Nephron (organoid): ENCODE measurements at regions not wholly inside any gene's neighbourhood (a gene's known extent, or its start where the extent isn't known, plus 50 kb on each side); places are given as distances from the start of the nearest gene placed in this dataset.

ENCODE experiments used
- H3K27ac Mint-ChIP-seq, 3 experiments: 2 replicates each; pipeline ENCODE4 v1.8.0; 2020; ENCODE audit warnings: mixed read lengths in 3 of 3, mild to moderate bottlenecking in 2 of 3, moderate library complexity in 1 of 3
- H3K27me3 Mint-ChIP-seq: 2 replicates; pipeline ENCODE4 v1.8.0; 2021; ENCODE audit warnings: low read depth, mild to moderate bottlenecking, moderate library complexity, mixed read lengths
- H3K36me3 Mint-ChIP-seq: 2 replicates; pipeline ENCODE4 v1.8.0; 2020; ENCODE audit warnings: low read depth, mixed read lengths
- H3K4me1 Mint-ChIP-seq: 2 replicates; pipeline ENCODE4 v1.8.0; 2020; ENCODE audit warnings: mixed read lengths
- H3K4me3 Mint-ChIP-seq, 3 experiments: 2 replicates each; pipeline ENCODE4 v1.8.0; 2020; ENCODE audit warnings: mild to moderate bottlenecking in 3 of 3, mixed read lengths in 3 of 3, moderate library complexity in 2 of 3
- H3K9me3 Mint-ChIP-seq: 2 replicates; pipeline ENCODE4 v1.8.0; 2020; ENCODE audit warnings: mixed read lengths
- TF ChIP-seq, protein P1 (sequence below), 3 experiments: fragments of 200-600 bp; sonication (generic); IDR thresholded peaks; one replicate each; pipeline ENCODE4 v1.5.0; 2021; ENCODE audit warnings: antibody characterized with exemption in 3 of 3; ENCODE audit not compliant: unreplicated experiment in 3 of 3

DNA sequence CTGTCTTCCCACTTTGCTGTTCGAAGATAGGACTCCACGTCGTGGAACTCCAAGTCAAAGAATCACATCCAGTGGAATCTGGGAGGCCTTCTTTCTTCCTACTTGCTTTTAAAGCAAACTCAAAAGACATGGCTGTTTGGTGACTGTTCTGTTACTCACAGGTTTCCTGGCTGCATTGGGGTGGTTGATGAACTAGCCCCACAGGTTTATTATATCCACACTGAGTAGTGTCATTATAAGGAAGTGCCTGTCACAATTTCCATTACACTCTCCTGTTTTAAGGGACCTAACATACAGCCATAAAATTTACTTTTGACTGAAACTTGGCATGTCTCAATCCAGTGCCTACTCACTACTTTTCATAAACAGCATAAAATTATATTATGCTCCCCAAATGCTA is 287.3 kb upstream of the SP4 start:
- Mint-ChIP-seq H3K4me1 (no peaks in the 10 kb centered on the region), H3K9me3 (peaks cover 5% of the 10 kb centered on the region), H3K36me3 (no peaks in the 10 kb centered on the region), H3K4me3 (no peak overlapping the region), H3K27ac (no peak overlapping the region), H3K27me3 (peaks cover 9% of the 10 kb centered on the region)
- TF ChIP-seq, protein P1, sequence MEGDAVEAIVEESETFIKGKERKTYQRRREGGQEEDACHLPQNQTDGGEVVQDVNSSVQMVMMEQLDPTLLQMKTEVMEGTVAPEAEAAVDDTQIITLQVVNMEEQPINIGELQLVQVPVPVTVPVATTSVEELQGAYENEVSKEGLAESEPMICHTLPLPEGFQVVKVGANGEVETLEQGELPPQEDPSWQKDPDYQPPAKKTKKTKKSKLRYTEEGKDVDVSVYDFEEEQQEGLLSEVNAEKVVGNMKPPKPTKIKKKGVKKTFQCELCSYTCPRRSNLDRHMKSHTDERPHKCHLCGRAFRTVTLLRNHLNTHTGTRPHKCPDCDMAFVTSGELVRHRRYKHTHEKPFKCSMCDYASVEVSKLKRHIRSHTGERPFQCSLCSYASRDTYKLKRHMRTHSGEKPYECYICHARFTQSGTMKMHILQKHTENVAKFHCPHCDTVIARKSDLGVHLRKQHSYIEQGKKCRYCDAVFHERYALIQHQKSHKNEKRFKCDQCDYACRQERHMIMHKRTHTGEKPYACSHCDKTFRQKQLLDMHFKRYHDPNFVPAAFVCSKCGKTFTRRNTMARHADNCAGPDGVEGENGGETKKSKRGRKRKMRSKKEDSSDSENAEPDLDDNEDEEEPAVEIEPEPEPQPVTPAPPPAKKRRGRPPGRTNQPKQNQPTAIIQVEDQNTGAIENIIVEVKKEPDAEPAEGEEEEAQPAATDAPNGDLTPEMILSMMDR (IDR thresholded peaks at IDR 0.05; ENCODE audit: unreplicated experiment in 3 of 3), result no peak

DNA sequence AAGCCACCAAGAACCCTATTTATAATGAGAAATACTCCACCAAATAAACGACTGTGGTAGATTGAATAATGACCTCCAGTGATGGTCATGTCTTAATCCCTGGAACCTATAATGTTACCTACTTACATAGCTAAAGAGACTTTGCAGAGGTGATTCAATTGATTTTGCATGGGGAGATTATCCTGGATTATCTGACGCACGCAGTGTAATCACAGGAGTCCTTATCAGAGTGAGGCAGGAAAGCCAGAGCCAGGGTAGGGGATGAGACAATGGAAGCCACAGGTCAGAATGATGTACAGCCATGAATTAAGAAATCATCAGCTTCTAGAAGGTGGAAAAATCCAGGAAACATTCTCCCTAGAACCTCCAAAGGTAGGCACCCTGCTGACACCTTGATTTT is 286.4 kb upstream of the SP4 start:
- Mint-ChIP-seq H3K27me3 (peaks cover 9% of the 10 kb centered on the region), H3K4me1 (no peaks in the 10 kb centered on the region), H3K36me3 (no peaks in the 10 kb centered on the region), H3K27ac (no peak overlapping the region), H3K4me3 (no peak overlapping the region), H3K9me3 (peaks cover 2% of the 10 kb centered on the region)
- TF ChIP-seq, protein P1 (IDR thresholded peaks at IDR 0.05; ENCODE audit: unreplicated experiment in 3 of 3), result no peak

DNA sequence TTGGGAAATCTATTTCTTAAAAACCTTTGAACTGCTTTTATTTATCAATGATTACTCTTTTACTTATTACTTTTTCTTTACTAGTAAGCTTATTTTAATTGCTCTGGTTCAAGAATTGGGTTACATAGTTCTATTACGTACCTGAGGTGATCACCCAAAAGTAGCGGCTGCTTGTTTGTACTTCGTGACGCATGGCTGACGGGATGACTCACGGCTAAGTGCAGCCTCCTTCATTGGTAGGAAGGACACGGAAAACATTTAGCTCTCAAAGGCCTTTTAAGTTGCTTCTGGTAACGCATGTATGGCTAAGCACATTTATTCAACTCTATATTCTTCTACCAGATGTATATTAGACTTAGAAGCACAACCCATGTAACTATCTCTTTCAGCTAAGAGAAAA is 285.8 kb upstream of the SP4 start:
- Mint-ChIP-seq H3K9me3 (peaks cover 2% of the 10 kb centered on the region), H3K4me1 (no peaks in the 10 kb centered on the region), H3K36me3 (no peaks in the 10 kb centered on the region), H3K4me3 (no peak overlapping the region), H3K27ac (no peak overlapping the region), H3K27me3 (peaks cover 9% of the 10 kb centered on the region)
- TF ChIP-seq, protein P1 (IDR thresholded peaks at IDR 0.05; ENCODE audit: unreplicated experiment in 3 of 3), result no peak

DNA sequence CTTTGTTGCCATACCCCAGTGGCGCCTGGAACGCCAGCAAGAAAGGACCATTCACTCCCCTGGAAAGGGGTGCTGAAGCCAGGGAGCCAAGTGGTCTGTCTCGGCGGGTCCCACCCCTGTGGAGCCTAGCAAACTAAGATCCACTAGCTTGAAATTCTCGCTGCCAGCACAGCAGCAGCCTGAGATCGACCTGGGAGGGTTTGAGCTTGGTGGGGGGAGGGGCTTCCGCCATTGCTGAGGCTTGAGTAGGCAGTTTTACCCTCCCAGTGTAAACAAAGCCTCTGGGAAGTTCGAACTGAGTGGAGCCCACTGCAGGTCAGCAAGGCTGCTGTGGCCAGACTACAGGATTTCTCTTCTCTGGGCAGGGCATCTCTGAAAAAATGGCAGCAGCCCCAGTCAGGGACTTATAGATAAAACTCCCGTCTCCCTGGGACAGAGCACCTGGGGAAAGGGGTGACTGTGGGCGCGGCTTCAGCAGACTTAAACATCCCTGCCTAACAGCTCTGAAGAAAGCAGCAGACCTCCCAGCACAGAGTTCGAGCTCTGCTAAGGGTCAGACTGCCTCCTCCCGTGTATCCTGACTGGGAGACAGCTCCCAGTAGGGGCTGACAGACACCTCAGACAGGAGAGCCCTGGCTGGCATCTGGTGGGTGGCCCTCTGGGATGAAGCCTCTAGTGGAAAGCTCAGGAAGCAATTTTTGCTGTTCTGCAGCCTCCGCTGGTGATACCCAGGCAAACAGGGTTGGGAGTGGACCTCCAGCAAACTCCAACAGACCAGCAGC is 281.1 kb upstream of the SP4 start:
- TF ChIP-seq, protein P1 (IDR thresholded peaks at IDR 0.05; ENCODE audit: unreplicated experiment in 3 of 3), result no peak
- Mint-ChIP-seq H3K27ac (no peak overlapping the region), H3K4me3 (no peak overlapping the region), H3K36me3 (no peaks in the 10 kb centered on the region), H3K4me1 (no peaks in the 10 kb centered on the region), H3K9me3 (no peaks in the 10 kb centered on the region), H3K27me3 (peaks cover 13% of the 10 kb centered on the region)

DNA sequence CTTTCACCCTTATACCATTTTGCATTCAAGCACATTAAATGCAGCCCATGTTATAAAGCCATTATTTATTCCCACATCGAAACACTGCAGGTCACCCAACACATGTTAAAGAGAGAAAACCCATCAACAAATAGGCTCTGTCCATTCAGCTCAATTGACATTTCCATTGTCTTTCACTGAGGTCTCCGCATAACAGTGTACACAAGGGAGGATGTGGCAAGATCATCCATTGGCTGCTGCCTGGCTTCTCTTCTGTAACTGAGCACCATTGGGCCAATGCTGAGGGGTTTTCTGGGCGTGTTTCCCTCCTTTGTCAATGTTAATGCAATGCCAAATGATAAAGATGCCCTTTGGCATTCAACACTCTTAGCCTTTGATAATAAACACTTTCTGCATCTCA is 278.1 kb upstream of the SP4 start:
- Mint-ChIP-seq H3K9me3 (no peaks in the 10 kb centered on the region), H3K4me3 (no peak overlapping the region), H3K4me1 (no peaks in the 10 kb centered on the region), H3K36me3 (no peaks in the 10 kb centered on the region), H3K27me3 (peaks cover 9% of the 10 kb centered on the region), H3K27ac (no peak overlapping the region)
- TF ChIP-seq, protein P1 (IDR thresholded peaks at IDR 0.05; ENCODE audit: unreplicated experiment in 3 of 3), result no peak

DNA sequence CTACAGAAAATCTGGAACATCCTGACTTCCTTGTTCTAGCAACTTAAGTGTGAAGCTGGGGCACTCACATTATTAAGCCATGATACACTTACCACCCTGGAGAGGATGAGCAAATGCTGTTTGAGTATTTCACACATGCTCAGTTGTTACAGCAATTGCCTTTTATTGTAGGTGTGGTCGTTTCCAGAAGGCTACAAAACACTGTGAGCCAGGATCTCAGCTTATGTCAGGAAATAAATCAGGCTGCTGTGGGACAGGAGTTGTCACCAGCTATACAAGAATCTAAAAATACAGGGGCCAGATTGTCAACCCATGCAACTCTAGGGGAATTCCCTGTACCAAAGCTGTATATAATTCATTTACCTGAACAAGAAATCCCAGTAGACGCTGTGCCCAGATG is 273.3 kb upstream of the SP4 start:
- TF ChIP-seq, protein P1 (IDR thresholded peaks at IDR 0.05; ENCODE audit: unreplicated experiment in 3 of 3), result no peak
- Mint-ChIP-seq H3K27ac (no peak overlapping the region), H3K27me3 (peaks cover 2% of the 10 kb centered on the region), H3K36me3 (no peaks in the 10 kb centered on the region), H3K9me3 (no peaks in the 10 kb centered on the region), H3K4me1 (no peaks in the 10 kb centered on the region), H3K4me3 (no peak overlapping the region)
